Epithelial cell of esophagus (primary cell): ENCODE measurements at regions not wholly inside any gene's neighbourhood (a gene's known extent, or its start where the extent isn't known, plus 50 kb on each side); places are given as distances from the start of the nearest gene placed in this dataset.
"Not testable (repeated sequence)": the region's sequence is repeated elsewhere in the genome, so short reads cannot be mapped to it uniquely, and the experiment has no call there.

ENCODE experiments used
- DNase-seq: peaks from one replicate; pipeline ENCODE4 v3.0.0; 2010; ENCODE audit warnings: low read depth
- H3K4me3 ChIP-seq: 2 replicates; pipeline ENCODE4 v1.5.1; 2011; ENCODE audit warnings: mild to moderate bottlenecking, low read length, control low read depth
- CTCF ChIP-seq: IDR thresholded peaks from 2 replicates; pipeline ENCODE4 v1.5.1; 2011; ENCODE audit warnings: low read depth, mild to moderate bottlenecking, low read length, control low read depth, inconsistent platforms; ENCODE audit not compliant: insufficient read depth; ENCODE audit errors: missing control alignments

DNA sequence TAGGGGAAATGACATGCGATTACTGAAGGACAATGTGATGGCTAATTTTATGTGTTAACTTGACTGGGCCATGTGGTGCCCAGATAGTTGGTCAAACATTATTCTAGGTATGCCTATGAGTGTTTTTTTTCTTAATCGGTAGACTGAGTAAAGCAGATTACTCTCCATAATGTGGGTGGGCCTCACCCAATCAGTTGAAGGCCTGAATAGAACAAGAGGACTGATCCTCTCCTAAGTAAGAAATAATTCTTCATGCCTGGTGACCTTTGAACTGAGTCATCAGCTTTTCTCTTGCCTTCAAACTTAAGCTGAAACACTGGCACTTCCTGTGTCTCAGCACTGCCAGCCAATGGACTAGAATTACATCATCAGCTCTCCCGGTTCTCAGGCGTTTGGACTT lies 164.0 kb upstream of the FGF13 start:
- no peak overlapping the region for H3K4me3 ChIP-seq
- DNase-seq = peak; percentile 29
- no peak for TF ChIP-seq CTCF

DNA sequence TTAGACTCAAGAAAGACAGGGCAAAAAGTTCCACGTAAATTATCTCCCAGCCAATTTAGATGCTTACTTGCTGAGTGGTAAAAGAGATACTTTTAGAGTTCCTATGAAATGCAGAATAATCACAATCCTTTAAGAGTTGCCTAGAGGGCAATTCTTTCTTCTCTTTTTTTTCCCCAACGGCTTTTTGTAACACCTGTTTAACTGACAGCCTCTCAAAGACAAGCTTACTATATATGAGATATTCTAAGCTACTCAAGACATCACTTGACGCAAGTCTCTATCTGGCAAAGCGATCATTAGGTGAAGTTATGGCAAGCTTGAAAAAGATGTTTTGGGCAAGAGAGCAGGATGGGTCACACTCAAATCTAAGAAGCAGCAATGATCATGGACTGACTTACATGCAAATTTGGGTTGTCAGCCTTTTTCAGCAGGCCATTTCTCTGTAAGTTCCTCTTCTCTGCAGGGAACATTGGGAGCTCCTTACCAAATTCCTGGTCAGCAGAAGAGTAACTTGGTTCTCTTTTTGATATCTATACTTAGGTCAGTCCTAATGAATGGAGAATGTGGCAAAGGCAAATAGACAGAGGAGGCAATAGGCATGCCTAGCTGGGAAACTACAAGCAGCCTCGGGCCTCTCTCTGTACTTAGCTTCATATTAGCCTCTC lies 162.9 kb upstream of the FGF13 start:
- no peak for TF ChIP-seq CTCF
- H3K4me3 ChIP-seq = no peak overlapping the region
- no peak for DNase-seq

GRCh38 chrX:138873640-138874039 lies 162.1 kb upstream of the FGF13 start:
- H3K4me3 ChIP-seq, DNase-seq: not testable (repeated sequence)

- no peak for TF ChIP-seq CTCF
- no peak overlapping the region for H3K4me3 ChIP-seq
- DNase-seq = no peak
Observed at GRCh38 chrX:138872537-138872936, 161.0 kb upstream of the FGF13 start.

GRCh38 chrX:138871739-138872138 lies 160.2 kb upstream of the FGF13 start:
- no peak for DNase-seq
- TF ChIP-seq CTCF = no peak
- no peak overlapping the region for H3K4me3 ChIP-seq

DNA sequence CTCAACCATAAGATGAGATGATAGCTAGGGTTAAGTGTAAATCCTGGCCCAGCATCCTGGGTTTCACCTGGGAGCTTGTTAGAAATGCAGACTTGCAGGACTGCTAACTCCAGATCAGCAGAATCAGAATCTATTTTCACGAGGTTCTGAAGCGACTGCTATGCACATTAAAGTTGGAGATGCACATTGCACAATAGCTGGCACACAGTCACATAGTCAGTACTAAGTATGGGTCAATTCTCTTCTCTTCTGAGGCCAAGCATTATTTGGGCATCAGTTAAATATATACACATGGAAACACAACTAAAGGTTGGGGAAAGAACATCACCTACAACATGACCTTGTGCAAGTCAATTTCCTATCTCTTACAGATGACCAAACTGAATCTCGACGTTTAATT lies 155.1 kb upstream of the FGF13 start:
- no peak for DNase-seq
- no peak for TF ChIP-seq CTCF
- H3K4me3 ChIP-seq = no peak overlapping the region

DNA sequence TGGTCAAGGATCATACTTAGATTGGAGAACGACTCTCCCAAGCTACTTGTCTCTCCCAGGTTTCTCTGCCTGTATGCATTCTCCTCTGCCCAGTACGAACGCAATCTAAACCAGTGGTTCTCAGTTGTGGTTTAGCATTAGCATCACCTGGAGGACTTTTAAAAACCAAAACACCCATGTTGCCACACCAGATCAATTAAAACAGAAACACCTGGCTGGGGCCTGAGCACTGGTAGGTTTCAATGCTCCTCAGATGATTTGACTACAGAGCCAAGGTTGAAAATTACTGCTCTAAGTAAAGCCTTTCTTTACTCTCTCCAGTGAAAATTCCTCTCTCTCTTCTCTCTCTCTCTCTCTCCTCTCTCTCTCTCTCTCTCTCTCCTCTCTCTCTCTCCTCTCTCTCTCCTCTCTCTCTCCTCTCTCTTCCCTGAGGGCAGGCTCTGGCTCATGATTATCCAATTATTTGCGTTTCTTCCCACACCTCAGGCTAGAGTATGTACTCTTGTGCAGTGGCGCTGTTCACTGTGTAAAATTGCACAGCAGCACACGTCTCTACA lies 153.7 kb upstream of the FGF13 start:
- TF ChIP-seq CTCF = no peak

DNA sequence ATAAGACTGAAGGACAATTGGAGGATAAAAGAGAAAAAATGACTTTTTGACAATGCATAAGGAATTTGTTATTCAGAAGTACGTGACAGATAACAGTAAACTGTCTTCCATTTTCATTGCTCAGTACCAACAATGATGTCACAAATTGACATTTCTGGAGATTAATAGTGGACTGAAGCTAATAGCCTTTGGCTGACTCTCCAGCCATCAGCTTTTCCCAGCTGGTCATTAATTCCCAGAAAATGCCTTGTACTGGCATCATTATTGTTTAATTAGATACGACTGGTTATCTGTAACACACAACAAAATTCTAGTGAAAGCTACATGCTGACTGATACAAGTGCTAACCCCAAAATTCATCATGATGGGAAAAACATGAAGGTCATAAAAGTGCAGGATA lies 147.9 kb upstream of the FGF13 start:
- TF ChIP-seq CTCF = no peak
- DNase-seq = no peak
- H3K4me3 ChIP-seq = no peak overlapping the region

More for the DNA sequence above, 153.7 kb upstream of the FGF13 start:
- DNase-seq = no peak
- H3K4me3 ChIP-seq = no peak overlapping the region
